ENCODE measurements at regions not wholly inside any gene's neighbourhood (a gene's known extent, or its start where the extent isn't known, plus 50 kb on each side); places are given as distances from the start of the nearest gene placed in this dataset.

- TF ChIP-seq ZNF687 (CRISPR knock-in tag; IDR thresholded peaks at IDR 0.05) (no peak), SUZ12 (IDR thresholded peaks at IDR 0.05; ENCODE audit: low read depth, low read length) (no peak), MIER2 (CRISPR knock-in tag; IDR thresholded peaks at IDR 0.05) (no peak), CTCF (CRISPR knock-in tag; IDR thresholded peaks at IDR 0.05) (peak; percentile 75), RAD21 (CRISPR knock-in tag; IDR thresholded peaks at IDR 0.05) (peak; percentile 62), ZSCAN31 (CRISPR knock-in tag; IDR thresholded peaks at IDR 0.05; ENCODE audit: low read depth) (no peak), GATAD2A (CRISPR knock-in tag; IDR thresholded peaks at IDR 0.05) (no peak), RBM39 (IDR thresholded peaks at IDR 0.05; ENCODE audit: low read depth, low read length, poor library complexity, severe bottlenecking) (no peak), ZNF777 (CRISPR knock-in tag; IDR thresholded peaks at IDR 0.05) (no peak), ZNF614 (CRISPR knock-in tag; IDR thresholded peaks at IDR 0.05; ENCODE audit: borderline replicate concordance) (0 out of 2 replicates have a peak, but pooled peaks have one; percentile 35), ZNF770 (CRISPR knock-in tag; IDR thresholded peaks at IDR 0.05) (no peak), ZNF382 (CRISPR knock-in tag; IDR thresholded peaks at IDR 0.05; ENCODE audit: borderline replicate concordance) (no peak)
- TF ChIP-seq, protein P1, sequence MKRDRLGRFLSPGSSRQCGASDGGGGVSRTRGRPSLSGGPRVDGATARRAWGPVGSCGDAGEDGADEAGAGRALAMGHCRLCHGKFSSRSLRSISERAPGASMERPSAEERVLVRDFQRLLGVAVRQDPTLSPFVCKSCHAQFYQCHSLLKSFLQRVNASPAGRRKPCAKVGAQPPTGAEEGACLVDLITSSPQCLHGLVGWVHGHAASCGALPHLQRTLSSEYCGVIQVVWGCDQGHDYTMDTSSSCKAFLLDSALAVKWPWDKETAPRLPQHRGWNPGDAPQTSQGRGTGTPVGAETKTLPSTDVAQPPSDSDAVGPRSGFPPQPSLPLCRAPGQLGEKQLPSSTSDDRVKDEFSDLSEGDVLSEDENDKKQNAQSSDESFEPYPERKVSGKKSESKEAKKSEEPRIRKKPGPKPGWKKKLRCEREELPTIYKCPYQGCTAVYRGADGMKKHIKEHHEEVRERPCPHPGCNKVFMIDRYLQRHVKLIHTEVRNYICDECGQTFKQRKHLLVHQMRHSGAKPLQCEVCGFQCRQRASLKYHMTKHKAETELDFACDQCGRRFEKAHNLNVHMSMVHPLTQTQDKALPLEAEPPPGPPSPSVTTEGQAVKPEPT (CRISPR knock-in tag; IDR thresholded peaks at IDR 0.05; ENCODE audit: low read depth): no peak
- TF ChIP-seq, protein P2, sequence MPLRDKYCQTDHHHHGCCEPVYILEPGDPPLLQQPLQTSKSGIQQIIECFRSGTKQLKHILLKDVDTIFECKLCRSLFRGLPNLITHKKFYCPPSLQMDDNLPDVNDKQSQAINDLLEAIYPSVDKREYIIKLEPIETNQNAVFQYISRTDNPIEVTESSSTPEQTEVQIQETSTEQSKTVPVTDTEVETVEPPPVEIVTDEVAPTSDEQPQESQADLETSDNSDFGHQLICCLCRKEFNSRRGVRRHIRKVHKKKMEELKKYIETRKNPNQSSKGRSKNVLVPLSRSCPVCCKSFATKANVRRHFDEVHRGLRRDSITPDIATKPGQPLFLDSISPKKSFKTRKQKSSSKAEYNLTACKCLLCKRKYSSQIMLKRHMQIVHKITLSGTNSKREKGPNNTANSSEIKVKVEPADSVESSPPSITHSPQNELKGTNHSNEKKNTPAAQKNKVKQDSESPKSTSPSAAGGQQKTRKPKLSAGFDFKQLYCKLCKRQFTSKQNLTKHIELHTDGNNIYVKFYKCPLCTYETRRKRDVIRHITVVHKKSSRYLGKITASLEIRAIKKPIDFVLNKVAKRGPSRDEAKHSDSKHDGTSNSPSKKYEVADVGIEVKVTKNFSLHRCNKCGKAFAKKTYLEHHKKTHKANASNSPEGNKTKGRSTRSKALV (CRISPR knock-in tag; IDR thresholded peaks at IDR 0.05): 0 out of 2 replicates have a peak, but pooled peaks have one; percentile 37
- TF ChIP-seq, protein P3, sequence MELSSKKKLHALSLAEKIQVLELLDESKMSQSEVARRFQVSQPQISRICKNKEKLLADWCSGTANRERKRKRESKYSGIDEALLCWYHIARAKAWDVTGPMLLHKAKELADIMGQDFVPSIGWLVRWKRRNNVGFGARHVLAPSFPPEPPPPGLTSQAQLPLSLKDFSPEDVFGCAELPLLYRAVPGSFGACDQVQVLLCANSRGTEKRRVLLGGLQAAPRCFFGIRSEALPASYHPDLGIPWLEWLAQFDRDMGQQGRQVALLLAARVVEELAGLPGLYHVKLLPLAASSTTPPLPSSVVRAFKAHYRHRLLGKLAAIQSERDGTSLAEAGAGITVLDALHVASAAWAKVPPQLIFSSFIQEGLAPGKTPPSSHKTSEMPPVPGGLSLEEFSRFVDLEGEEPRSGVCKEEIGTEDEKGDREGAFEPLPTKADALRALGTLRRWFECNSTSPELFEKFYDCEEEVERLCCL (CRISPR knock-in tag; IDR thresholded peaks at IDR 0.05; ENCODE audit: borderline replicate concordance): no peak
Measured at GRCh38 chr2:204260162-204260877, 285.0 kb upstream of the PARD3B start (continued).
